ENCODE measurements at regions not wholly inside any gene's neighbourhood (a gene's known extent, or its start where the extent isn't known, plus 50 kb on each side); places are given as distances from the start of the nearest gene placed in this dataset.

- TF ChIP-seq CTCF (conservative IDR thresholded peaks at IDR 0.05; ENCODE audit: low read depth, low read length), result no peak
- no peak overlapping the region for H3K4me3 ChIP-seq (ENCODE audit: low read depth, low read length)
- DNase-seq (ENCODE audit: low read depth), result no peak
Measured at GRCh38 chr1:34270181-34270580, 93.5 kb downstream of the C1orf94 start.

- DNase-seq (ENCODE audit: low read depth), result no peak
- H3K4me3 ChIP-seq (ENCODE audit: low read depth, low read length), result no peak overlapping the region
- no peak for TF ChIP-seq CTCF (conservative IDR thresholded peaks at IDR 0.05; ENCODE audit: low read depth, low read length)
Measured at GRCh38 chr1:34272152-34272551, 95.4 kb downstream of the C1orf94 start.

- no peak for DNase-seq (ENCODE audit: low read depth)
- no peak overlapping the region for H3K4me3 ChIP-seq (ENCODE audit: low read depth, low read length)
- no peak for TF ChIP-seq CTCF (conservative IDR thresholded peaks at IDR 0.05; ENCODE audit: low read depth, low read length)
Measured at GRCh38 chr1:34275150-34275549, 98.4 kb downstream of the C1orf94 start.

- no peak for DNase-seq (ENCODE audit: low read depth)
- TF ChIP-seq CTCF (conservative IDR thresholded peaks at IDR 0.05; ENCODE audit: low read depth, low read length), result no peak
- H3K4me3 ChIP-seq (ENCODE audit: low read depth, low read length), result no peak overlapping the region
Measured at GRCh38 chr1:34276606-34277005, 99.9 kb downstream of the C1orf94 start.

GRCh38 chr1:34277150-34277549 is 100.4 kb downstream of the C1orf94 start:
- H3K4me3 ChIP-seq (ENCODE audit: low read depth, low read length), result no peak overlapping the region
- DNase-seq (ENCODE audit: low read depth), result no peak
- no peak for TF ChIP-seq CTCF (conservative IDR thresholded peaks at IDR 0.05; ENCODE audit: low read depth, low read length)

- no peak overlapping the region for H3K4me3 ChIP-seq (ENCODE audit: low read depth, low read length)
- TF ChIP-seq CTCF (conservative IDR thresholded peaks at IDR 0.05; ENCODE audit: low read depth, low read length), result no peak
- no peak for DNase-seq (ENCODE audit: low read depth)
Measured at GRCh38 chr1:34278211-34278610, 101.5 kb downstream of the C1orf94 start.

- TF ChIP-seq CTCF (conservative IDR thresholded peaks at IDR 0.05; ENCODE audit: low read depth, low read length), result no peak
- H3K4me3 ChIP-seq (ENCODE audit: low read depth, low read length), result no peak overlapping the region
- no peak for DNase-seq (ENCODE audit: low read depth)
Measured at GRCh38 chr1:34279971-34280370, 103.3 kb downstream of the C1orf94 start.

All from choroid plexus epithelial cell (primary cell).